HG03066 (cell line): ENCODE measurements at regions not wholly inside any gene's neighbourhood (a gene's known extent, or its start where the extent isn't known, plus 50 kb on each side); places are given as distances from the start of the nearest gene placed in this dataset.
"Not testable (repeated sequence)": the region's sequence is repeated elsewhere in the genome, so short reads cannot be mapped to it uniquely, and the experiment has no call there.

ENCODE experiments used
- ATAC-seq: cut with Tn5 transposase; IDR thresholded peaks from one replicate; pipeline ENCODE4 v1.9.1; 2021; ENCODE audit warnings: low read depth; ENCODE audit not compliant: unreplicated experiment

DNA sequence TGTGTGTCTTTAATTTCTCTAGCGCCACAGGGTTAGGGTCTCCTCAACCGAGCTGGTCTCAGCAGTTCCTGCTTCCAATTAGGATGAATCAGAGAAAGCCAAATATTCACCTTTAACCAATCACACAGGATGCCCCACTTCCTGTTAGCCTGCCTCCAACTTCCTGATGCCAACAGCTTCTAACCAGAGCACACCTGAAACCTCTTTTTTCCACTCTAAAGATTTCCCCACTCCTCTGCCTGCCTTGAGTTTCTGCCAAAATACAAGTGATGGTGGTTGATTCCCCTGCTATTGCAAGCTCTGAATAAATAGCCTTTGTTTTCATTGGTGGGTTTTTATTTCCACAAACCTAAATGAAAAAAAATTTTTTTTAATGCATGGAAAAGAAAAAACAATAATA lies 144.7 kb upstream of the UST start:
- no peak for ATAC-seq

DNA sequence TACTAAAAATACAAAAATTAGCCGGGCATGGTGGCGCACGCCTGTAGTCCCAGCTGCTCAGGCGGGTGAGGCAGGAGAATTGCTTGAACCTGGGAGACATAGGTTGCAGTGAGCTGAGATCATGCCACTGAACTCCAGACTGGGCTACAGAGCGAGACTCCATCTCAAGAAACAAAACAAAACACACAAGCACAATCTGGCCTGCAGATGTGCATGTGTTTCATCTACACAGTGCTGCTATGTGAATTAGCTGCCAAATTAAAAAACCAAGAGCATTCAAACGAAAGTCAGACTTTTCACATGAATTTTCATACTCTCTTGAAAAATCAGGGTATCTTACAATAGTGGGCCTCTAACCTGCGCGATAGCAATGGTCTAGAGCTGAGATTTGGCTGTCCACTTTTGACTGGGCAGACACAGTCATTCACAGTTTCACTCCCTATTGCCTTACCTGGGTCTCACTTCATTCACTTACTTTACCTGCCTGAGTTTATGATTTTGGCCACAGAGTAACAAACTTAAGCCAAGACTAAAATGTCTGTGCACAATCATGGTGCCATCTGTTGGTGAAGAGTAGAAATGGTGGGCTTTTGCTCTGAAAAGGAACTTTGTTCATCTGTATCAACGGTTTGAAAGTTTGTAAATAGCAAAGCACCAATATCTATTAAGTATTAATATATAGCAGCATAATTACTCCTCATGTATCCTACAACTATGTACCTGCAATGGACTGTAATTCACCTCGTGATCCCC lies 138.5 kb upstream of the UST start:
- no peak for ATAC-seq

DNA sequence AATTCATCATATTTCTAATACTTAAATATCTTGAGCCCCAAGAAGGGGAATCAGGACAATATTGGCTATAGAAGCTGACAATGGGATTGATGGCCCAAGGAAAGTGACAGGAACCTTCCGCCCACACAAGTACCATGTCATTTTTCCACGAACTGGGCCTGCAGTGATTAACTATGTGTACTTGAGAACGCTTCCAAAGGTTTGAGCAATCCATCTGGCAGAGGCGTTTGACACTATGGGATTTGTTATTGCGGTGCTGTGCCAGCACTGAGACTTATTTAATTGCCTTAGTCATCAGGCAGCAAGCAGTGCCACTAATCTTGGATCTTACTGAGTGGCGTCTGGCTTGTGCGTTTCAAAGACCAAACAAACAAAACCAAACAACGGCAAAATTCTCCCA lies 135.6 kb upstream of the UST start:
- ATAC-seq = no peak

DNA sequence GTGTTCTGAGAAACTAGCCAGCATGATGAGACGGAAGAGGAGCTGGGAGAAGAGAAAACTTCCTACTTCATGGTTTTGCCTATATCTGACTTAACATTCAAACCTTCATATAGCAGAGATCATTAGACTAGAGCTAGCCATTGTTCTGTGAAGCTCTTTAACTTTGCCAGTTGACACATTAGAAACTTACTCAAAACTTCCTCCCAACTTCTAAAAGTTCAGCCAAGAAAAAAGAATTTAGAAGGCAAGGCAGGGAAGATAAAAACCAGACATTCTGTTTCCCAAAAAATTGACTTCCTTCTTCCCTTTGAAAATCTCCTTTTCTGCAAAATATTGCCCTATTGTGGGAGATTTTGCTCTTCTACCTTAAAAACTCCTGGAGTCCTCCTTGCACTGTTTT lies 134.8 kb upstream of the UST start:
- no peak for ATAC-seq

DNA sequence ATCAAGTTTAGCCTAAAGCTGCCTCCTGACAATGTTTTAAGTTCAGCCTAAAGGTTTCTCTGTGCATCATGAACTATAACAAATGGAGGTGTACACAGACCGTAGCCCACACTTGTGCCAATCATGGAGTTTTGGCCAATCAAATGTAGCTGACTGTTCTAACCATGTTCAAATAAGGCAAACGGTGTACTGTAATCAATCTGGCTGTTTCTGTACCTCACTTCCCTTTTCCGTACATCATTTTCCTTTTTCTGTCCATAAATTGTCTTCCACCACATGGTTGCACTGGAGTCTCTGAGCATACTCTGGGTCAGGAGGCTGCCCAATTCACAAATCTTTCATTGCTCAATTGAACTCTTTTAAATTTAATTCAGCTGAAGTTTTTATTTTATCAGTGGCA lies 132.2 kb upstream of the UST start:
- no peak for ATAC-seq

DNA sequence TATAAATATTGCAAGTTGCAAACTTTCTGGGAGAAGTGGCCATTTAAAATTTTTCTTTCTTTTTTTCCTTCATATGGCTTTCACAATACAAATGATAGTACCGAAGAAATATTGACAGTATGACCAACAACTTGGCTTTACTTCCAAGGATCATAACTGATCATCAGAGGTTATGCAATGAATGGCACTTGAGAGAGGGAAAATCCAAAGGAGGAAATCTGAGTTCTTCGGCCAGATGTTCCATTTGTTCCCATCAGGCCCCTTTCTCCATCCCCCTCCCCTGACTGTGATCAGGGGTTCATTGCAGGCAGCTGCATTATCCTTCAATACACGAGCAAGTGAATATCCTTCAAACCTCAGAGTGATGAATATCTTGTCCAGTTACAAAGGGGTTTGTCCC lies 130.0 kb upstream of the UST start:
- no peak for ATAC-seq

DNA sequence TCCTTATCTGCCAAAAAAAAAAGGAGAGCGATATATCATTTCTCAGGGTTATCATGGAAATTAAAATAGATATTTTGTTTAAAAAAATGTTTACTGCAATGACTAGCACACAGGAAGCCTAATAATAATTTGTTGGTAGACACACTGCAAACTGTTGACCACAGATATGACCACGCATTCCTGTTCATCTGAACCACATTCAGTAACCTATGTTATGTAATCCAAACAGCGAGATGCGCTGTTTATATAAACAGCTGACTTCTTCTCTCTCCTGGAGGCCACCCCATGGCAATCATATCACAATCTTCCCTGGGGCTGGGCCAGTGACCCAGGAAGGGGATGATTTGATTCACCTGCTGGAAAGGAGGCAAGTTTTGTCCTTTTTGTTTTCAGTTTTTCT lies 129.3 kb upstream of the UST start:
- no peak for ATAC-seq

DNA sequence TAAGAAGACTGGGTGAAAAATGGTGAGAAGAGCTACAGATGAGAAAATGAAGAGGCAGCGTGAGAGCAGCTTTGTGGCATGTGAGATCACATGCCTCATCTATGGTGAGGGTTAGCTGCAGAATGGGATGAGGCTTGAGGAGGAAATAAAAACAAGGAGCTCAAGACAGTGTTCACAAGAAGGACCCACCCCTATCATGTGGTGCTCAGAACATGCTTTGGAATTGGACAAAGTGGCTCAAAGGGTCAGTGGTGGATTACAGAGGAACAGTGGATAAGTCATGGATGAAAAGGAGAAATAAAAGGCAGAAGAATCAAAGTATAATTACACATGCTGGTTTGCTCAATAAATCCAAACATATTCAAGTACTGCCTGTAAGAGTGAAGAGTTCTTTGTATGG lies 126.9 kb upstream of the UST start:
- ATAC-seq = no peak

DNA sequence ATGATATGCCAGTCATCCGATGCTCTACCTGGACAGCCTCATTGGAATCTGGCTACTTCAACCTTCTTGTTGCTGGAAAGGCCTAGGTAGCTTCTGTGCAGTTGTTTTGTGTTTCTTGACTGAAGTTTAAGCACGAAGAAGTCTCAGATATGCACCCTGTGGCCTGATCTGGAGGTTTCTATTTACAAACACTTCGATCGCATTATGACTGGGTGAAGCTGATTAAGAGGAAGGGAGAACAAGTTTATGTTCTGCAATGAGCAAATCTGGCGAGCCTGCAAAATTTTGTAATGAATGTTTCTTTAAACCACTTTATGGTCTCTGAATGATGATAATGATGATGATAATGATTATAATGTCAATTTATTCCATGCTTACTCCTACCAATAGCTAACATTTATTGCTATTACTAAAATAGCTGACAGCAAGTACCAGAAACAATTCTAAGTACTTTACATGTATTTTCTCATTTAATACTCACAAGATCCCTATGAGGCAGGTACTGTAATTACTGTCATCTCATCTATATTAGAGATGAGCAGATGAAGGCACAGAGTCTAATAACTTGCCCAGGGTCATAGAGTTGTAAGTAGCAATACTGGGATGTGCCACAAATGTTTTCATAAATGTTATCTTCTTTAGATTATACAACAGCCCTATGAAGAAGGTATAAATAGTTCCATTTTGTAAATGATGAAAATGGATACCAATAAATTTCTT lies 126.1 kb upstream of the UST start:
- peak; percentile 79 for ATAC-seq

DNA sequence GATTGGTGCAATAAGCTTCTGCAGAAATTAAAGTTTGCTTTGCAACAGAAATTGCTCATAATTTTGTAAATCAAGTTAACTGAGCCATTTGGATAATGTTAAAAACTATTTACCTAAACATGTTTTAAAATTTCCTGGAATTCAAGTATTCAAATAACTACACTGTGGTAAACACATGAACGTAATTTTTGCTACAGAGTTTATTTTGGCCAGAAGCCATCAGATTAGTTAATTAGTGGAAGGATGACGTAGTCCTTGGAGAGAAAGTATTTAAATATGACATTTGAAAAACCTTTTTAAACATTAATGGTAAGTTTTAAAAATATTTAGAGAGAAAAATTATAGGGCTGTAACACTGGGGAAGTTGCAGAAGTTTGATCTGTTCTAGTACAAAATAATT lies 121.2 kb upstream of the UST start:
- ATAC-seq = no peak

DNA sequence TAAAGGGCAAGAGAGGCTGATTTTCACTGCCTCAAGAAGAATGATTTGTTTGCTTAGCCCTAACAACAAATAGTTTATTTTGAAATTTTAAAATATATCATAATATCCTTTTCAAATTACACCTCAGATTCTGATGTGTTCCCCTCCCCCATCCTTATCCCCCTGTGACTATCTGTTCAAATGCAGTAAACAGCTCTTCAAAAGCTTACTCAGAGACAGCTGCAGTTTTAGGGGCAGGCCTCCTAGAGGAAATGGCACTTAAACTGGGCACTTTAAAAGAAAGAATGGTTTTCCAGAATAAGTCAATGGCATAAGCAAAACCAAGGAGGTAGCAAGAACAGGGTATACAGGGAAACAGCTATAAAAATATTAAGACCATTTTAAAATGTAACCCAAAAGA lies 118.6 kb upstream of the UST start:
- ATAC-seq = no peak

DNA sequence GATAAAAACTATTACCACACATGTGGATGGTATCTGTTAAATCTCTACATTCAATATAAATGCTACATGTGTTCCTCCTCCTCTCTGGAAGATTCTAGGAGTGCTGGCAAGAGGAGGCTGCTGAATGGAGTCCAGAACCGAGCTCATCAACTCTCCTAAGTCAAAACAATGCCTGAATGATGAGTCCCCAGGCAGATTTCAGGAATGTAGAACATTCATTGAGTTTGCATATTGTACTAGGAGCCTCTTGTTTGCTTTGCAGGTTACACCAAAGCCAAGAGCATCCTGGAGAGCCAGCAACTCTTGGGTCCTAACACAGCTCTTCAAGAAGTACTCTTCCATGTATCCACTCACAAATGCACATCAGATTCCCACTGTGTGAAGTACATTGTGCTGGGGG lies 117.6 kb upstream of the UST start:
- ATAC-seq = no peak

DNA sequence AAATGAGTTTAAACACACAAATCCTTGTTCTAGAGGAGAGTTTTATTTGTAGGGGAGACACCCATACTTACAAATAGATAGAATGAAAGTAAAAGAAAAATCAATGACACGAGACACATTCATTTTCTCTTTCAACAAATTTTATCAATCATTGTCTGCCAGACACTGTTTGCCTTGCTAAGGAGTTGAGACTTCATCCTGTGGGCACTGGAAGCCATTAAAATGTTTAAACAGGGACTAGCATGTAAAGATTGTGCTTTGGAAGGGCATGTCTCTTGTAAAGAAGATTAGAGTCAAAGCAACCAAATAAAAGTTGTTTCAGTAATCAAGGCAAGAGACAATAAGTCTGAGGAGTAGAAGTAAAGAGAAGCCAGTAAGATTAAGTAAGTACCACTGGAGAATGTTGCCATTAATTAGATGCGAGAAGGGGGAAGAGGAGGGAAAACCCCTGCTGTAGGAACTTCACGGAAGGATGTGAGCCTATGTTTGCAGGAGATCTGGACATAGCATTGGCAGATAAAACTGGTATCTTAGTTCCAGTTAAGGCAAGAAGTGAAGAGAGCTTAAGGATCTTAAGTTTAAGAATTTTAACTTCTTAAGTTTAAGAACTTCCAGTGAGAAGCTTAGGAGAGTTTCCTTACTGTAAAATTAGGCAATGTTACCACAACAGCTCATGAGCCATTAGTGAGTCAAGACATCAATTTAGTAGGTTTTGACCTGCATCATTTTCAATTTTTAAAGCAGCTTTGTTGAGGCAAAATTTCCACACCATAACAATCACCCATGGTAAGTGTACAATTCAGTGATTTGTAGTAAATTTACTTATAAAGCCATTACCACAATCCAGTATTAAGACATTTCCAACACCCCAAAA lies 117.0 kb upstream of the UST start:
- ATAC-seq = no peak

DNA sequence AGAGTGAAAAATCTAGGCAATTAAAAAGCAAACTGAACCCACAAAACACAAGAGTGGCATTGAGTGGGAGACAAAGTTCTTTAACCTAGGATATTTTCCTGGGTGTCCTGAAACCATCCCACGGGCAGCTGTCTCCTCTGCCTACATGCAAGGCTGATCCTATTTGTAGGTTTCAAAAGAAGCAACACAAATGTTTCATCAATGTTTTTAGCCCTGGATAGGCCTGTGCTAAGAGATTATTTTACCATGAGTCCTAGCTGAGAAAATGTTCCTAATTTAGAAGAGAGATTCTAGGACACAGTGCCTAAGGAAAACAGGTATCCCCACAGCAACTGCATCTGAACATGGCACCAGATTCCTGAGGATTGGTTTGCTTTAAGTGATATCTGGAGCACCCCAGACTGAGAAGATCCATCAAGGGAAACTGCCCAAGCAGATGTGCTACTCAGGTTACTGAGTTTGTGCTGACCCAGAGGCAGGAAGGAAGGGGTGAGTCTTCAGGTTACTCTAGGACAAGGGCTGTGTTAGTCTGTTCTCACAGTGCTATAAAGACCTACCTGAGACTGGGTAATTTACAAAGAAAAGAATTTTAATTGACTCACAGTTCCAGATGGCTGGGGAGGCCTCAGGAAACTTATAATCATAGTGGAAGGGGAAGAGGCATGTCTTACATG lies 111.6 kb upstream of the UST start:
- ATAC-seq = no peak

DNA sequence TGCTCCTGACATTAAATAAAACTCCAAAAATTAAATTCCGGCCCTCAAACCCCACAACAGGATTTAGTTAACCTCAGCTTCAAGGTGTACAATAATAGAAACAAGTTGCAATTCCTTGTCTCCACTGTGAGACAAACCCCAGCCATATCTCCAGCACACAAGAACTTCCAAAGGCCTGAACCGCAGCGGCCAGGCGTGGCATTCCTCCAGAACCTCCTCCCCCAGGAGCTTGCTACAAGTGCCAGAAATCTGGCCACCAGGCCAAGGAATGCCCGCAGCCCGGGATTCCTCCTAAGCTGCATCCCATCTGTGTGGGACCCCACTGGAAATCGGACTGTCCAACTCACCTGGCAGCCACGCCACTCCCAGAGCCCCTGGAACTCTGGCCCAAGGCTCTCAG lies 105.0 kb upstream of the UST start:
- ATAC-seq = not testable (repeated sequence)

DNA sequence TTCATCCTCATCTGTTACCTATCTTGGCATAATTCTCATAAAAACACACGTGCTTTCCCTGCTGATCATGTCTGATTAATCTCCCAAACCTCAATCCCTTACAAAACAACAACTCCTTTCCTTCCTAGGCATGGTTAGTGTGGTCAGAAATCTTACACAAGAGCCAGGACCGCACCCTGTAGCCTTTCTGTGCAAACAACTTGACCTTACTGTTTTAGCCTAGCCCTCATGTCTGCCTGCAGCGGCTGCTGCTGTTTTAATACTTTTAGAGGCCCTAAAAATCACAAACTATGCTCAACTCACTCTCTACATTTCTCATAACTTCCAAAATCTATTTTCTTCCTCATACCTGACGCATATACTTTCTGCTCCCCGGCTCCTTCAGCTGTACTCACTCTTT lies 103.6 kb upstream of the UST start:
- ATAC-seq = not testable (repeated sequence)

DNA sequence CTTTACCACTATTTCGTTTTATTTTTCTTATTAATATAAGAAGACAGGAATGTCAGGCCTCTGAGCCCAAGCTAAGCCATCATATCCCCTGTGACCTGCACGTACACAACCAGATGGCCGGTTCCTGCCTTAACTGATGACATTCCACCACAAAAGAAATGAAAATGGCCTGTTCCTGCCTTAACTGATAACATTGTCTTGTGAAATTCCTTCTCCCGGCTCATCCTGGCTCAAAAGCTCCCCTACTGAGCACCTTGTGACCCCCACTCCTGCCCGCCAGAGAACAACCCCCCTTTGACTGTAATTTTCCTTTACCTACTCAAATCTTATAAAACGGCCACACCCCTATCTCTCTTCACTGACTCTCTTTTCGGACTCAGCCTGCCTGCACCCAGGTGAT lies 101.8 kb upstream of the UST start:
- not testable (repeated sequence) for ATAC-seq

DNA sequence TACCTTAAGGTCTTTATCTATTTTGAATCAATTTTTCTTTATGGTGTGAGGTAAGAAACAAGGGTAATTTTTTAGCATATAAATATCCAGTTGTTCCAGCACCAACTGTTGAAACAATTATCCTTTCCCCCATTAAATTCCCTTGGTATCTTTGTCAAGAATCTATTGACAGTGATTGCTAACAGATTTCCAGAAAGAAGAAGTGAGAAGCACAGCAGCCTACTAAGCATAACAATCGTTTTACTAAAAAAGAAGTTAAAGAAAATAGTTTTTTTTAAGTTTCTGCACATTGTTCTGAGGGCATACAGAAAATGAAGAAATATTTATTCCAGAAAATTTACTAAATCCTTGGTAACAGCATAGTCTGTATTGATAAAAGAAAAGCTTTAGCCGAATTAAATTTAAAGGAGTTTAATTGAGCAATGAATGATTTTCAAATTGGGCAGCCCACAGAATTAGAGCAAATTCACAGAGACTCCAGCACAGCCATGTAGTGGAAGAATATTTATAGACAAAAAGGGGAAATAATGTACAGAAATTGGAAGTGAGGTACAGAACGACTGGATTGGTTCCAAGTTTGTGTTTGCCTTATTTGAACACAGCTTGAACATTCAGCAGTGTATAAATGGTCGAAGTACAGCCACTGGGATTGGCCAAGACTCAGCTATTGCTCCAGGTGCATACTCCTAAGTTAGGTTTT lies 97.9 kb upstream of the UST start:
- ATAC-seq = no peak

DNA sequence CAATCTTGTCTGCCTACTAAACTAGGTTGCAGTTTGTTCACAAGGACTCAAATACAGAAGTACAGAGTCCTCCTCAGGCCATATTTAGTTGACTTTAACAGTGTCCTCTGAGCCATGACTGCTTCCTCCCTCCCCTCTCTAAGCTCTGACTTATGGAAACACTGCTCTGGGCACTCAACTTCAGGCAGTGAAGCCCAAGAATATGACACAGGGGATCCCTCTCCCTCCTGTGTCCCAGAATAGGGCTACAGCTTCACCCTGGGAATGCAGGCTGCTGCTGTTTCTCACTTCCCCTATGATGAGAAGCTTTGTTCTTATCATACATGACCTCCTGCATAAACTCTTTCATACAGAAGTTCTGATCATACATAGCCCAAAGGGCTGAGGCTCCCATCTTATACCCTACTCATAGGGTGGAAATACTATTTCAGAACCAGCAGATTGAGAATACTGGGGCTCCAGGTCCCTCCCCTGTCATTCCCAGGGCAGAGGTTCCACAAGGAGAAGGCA lies 97.3 kb upstream of the UST start:
- no peak for ATAC-seq

DNA sequence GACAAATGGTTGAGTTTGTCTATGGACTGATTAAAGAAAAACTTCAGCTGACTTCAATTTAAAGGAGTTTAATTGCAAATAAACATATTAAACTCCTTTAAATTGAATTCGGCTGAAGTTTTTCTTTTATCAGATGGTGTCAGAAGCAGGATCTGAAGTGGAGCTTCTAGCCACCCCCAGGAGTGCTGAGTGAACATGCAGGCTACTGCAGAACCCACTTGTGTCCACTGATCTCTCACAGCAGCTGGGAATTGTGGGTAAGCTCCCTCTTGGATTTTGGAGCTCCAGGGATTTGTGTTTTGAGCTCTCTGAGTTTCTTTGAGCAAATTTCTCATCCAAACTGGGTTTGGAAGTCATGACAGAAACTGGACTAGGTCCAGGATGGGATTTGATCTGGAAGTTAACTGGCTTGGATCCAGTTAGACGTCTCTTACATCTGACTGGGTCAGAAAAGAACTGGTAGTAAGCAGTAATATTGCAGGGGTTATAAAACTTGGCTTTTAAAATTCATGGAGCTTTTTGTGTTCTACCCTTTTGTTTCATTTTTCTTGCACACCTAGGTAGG lies 95.8 kb upstream of the UST start:
- no peak for ATAC-seq
